ENCODE measurements at regions not wholly inside any gene's neighbourhood (a gene's known extent, or its start where the extent isn't known, plus 50 kb on each side); places are given as distances from the start of the nearest gene placed in this dataset.

DNA sequence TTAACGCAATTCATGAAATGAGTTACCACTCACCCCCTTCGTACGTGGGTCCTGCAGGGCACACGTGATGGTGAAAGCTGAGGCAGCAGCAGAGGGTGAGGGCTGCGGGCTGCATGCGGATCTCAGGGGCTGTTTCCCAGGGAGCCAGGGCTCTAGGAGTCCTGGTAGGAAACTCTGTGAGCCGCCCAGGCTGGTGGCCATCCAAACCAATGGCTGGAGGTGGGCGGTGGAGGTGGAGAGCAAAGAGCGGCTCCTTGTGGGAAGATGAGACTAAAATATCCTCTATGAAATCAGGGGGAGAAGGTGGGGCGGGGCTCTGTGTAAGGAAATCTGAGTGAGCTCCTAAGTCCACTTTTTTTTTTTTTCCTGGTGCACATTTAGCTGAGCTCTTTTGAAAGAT, 120.1 kb upstream of the SLC1A4 start:
- POLR2A ChIA-PET: interaction anchor here (1.4 kb wide), 1 partner anchor 216 kb away, joined by 4 read pairs; the partner anchor contains the start of gene SERTAD2
- H3K4me2 ChIP-seq (ENCODE audit: insufficient read depth, low read length): no peak overlapping the region
- no peaks in the 10 kb centered on the region for H3K9me3 ChIP-seq (replicated peaks; ENCODE audit: control insufficient read depth, insufficient read depth, low read length)
- no peak overlapping the region for H3K27ac ChIP-seq (ENCODE audit: insufficient read depth, low read depth, low read length)
- no TSS peak for BruUV-seq (replicated peaks)
- no peak overlapping the region for H3K4me3 ChIP-seq (replicated peaks in 1 of 3; ENCODE audit: insufficient read depth in 1 of 3, low read depth in 1 of 3, low read length in 3 of 3)
- no peaks in the 10 kb centered on the region for H3K27me3 ChIP-seq (ENCODE audit: control insufficient read depth in 2 of 2, insufficient read depth in 2 of 2, low read length in 2 of 2)
- dilution Hi-C loops (cut with MboI; ENCODE audit: extremely low pct_ligation_motif_present, low sequenced_read_pairs): no loop called here
- H4K20me1 ChIP-seq (replicated peaks; ENCODE audit: control insufficient read depth, extremely low read depth, insufficient read depth, low read length): no peaks in the 10 kb centered on the region
- CTCF ChIA-PET: interaction anchor here (1.1 to 4.1 kb wide), 4 partner anchors 118 to 282 kb away, joined by 3 to 73 read pairs (median 14); partner anchors contain the start of gene SERTAD2
- no peaks in the 10 kb centered on the region for H3K9me1 ChIP-seq (replicated peaks; ENCODE audit: control insufficient read depth, extremely low read depth, insufficient read depth, low read length)
- FAIRE-seq (no peak), DNase-seq (ENCODE audit: low read depth, low spot score) (no peak)
- TF ChIP-seq POLR2AphosphoS5 (IDR thresholded peaks at IDR 0.05; ENCODE audit: insufficient read depth, low read depth, low read length): no peak
- no peak for TF ChIP-seq MYC (IDR thresholded peaks at IDR 0.05; ENCODE audit: low read depth, low read length)
- no peak for TF ChIP-seq FOS (IDR thresholded peaks at IDR 0.05; ENCODE audit: borderline replicate concordance, insufficient read depth, low read length)
- TF ChIP-seq, protein P1, sequence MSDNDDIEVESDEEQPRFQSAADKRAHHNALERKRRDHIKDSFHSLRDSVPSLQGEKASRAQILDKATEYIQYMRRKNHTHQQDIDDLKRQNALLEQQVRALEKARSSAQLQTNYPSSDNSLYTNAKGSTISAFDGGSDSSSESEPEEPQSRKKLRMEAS (IDR thresholded peaks at IDR 0.05; ENCODE audit: insufficient read depth, insufficient read length): no peak
- no peak for TF ChIP-seq JUN (IDR thresholded peaks at IDR 0.05; ENCODE audit: borderline replicate concordance, insufficient read depth, insufficient read length, low read depth)
- TF ChIP-seq GATA2 (IDR thresholded peaks at IDR 0.05; ENCODE audit: insufficient read depth, insufficient read length, low read depth, low read length): no peak
- no peak for TF ChIP-seq EZH2 (IDR thresholded peaks at IDR 0.05; ENCODE audit: borderline replicate concordance, low read depth, low read length, severe bottlenecking)
- TF ChIP-seq, protein P2, sequence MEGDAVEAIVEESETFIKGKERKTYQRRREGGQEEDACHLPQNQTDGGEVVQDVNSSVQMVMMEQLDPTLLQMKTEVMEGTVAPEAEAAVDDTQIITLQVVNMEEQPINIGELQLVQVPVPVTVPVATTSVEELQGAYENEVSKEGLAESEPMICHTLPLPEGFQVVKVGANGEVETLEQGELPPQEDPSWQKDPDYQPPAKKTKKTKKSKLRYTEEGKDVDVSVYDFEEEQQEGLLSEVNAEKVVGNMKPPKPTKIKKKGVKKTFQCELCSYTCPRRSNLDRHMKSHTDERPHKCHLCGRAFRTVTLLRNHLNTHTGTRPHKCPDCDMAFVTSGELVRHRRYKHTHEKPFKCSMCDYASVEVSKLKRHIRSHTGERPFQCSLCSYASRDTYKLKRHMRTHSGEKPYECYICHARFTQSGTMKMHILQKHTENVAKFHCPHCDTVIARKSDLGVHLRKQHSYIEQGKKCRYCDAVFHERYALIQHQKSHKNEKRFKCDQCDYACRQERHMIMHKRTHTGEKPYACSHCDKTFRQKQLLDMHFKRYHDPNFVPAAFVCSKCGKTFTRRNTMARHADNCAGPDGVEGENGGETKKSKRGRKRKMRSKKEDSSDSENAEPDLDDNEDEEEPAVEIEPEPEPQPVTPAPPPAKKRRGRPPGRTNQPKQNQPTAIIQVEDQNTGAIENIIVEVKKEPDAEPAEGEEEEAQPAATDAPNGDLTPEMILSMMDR (IDR thresholded peaks at IDR 0.05; ENCODE audit: extremely low read depth in 1 of 2, insufficient read depth in 1 of 2, low read depth in 1 of 2, low read length in 2 of 2): no peak
- TF ChIP-seq POLR2A (IDR thresholded peaks at IDR 0.05; ENCODE audit: low read depth, low read length): no peak
- no peak overlapping the region for H3K9ac ChIP-seq (replicated peaks; ENCODE audit: extremely low read depth, insufficient read depth, low read length)
- H3K79me2 ChIP-seq (ENCODE audit: control insufficient read depth, insufficient read depth, low read length): no peaks in the 10 kb centered on the region
- no peaks in the 10 kb centered on the region for H3K36me3 ChIP-seq (ENCODE audit: control insufficient read depth in 2 of 2, extremely low read depth in 1 of 2, insufficient read depth in 2 of 2, low read length in 2 of 2)
- H2AFZ ChIP-seq (ENCODE audit: low read depth, low read length): no peak overlapping the region
- intact Hi-C loops (cut with micrococcal nuclease): loop anchor here (5.0 kb wide), 1 partner anchor 172 kb away; no protein-coding TSS in a partner anchor
- H3K4me1 ChIP-seq (ENCODE audit: control insufficient read depth, extremely low read depth, insufficient read depth, low read length): peaks cover 8% of the 10 kb centered on the region

Measured in endothelial cell of umbilical vein (primary cell).